Keratinocyte (primary cell): ENCODE measurements at regions not wholly inside any gene's neighbourhood (a gene's known extent, or its start where the extent isn't known, plus 50 kb on each side); places are given as distances from the start of the nearest gene placed in this dataset.

ENCODE experiments used
- DNase-seq: peaks from one replicate; pipeline ENCODE4 v3.0.0-alpha.2; 2011; ENCODE audit warnings: low read depth, missing footprints, low spot score
- FAIRE-seq: peaks from 2 replicates; lab custom pipeline; 2011; peaks lifted over from hg19 to GRCh38; lab: Jason Lieb, UNC
- H2AFZ ChIP-seq: 2 replicates; pipeline ENCODE4 v1.6.0; 2012; ENCODE audit warnings: low read length, control low read depth, inconsistent platforms; ENCODE audit not compliant: control insufficient read depth
- H3K27ac ChIP-seq: 2 replicates; pipeline ENCODE4 v1.5.1; 2011; ENCODE audit warnings: low read length; ENCODE audit not compliant: control insufficient read depth, insufficient read depth
- H3K27me3 ChIP-seq: 3 replicates; pipeline ENCODE4 v1.6.0; 2011; ENCODE audit warnings: low read length; ENCODE audit not compliant: control insufficient read depth, insufficient read depth; ENCODE audit errors: extremely low read depth
- H3K36me3 ChIP-seq, 2 experiments: 2 replicates in 1 of 2; 3 replicates in 1 of 2; pipeline ENCODE4 v1.5.1; 2011; ENCODE audit warnings: low read length in 2 of 2, mild to moderate bottlenecking in 1 of 2; ENCODE audit not compliant: control insufficient read depth in 2 of 2, insufficient read depth in 2 of 2; ENCODE audit errors: extremely low read depth in 1 of 2
- H3K4me1 ChIP-seq: 3 replicates; pipeline ENCODE4 v1.5.1; 2011; ENCODE audit warnings: low read length; ENCODE audit not compliant: control insufficient read depth, insufficient read depth; ENCODE audit errors: extremely low read depth
- H3K4me2 ChIP-seq: 3 replicates; pipeline ENCODE4 v1.6.0; 2011; ENCODE audit warnings: low read depth, low read length; ENCODE audit not compliant: control insufficient read depth, insufficient read depth; ENCODE audit errors: extremely low read depth
- H3K4me3 ChIP-seq, 3 experiments: fragments of 200-600 bp in 1 of 3; sonication (generic) in 1 of 3; 2 replicates in 2 of 3; 3 replicates in 1 of 3; pipeline ENCODE4 v1.5.1; 2011 to 2016; ENCODE audit warnings: low read length in 3 of 3, mild to moderate bottlenecking in 3 of 3, control low read depth in 2 of 3, inconsistent platforms in 1 of 3, low read depth in 1 of 3, mixed read lengths in 1 of 3, mixed run types in 1 of 3, moderate library complexity in 1 of 3; ENCODE audit not compliant: control insufficient read depth in 2 of 3, insufficient read depth in 2 of 3; ENCODE audit errors: extremely low read depth in 1 of 3
- H3K79me2 ChIP-seq: 2 replicates; pipeline ENCODE4 v1.6.0; 2012; ENCODE audit warnings: low read length; ENCODE audit not compliant: control insufficient read depth, insufficient read depth
- H3K9ac ChIP-seq: 3 replicates; pipeline ENCODE4 v1.6.0; 2011; ENCODE audit warnings: low read length; ENCODE audit not compliant: control insufficient read depth, insufficient read depth; ENCODE audit errors: extremely low read depth
- H3K9me1 ChIP-seq: 3 replicates; pipeline ENCODE4 v1.6.0; 2011; ENCODE audit warnings: low read length; ENCODE audit not compliant: control insufficient read depth, insufficient read depth; ENCODE audit errors: extremely low read depth
- H3K9me3 ChIP-seq: 2 replicates; pipeline ENCODE4 v1.5.1; 2012; ENCODE audit warnings: low read depth, low read length; ENCODE audit not compliant: control insufficient read depth
- H4K20me1 ChIP-seq: 3 replicates; pipeline ENCODE4 v1.6.0; 2011; ENCODE audit warnings: low read length; ENCODE audit not compliant: control insufficient read depth, insufficient read depth; ENCODE audit errors: extremely low read depth
- CTCF ChIP-seq, 3 experiments: IDR thresholded peaks in 1 of 3; conservative IDR thresholded peaks in 1 of 3; optimal IDR thresholded peaks in 1 of 3; 2 replicates in 2 of 3; 3 replicates in 1 of 3; pipeline versions ENCODE3 to v1.5.1; 2011; ENCODE audit warnings: low read length in 3 of 3, mild to moderate bottlenecking in 3 of 3, moderate library complexity in 2 of 3, control low read depth in 1 of 3, inconsistent platforms in 1 of 3; ENCODE audit not compliant: insufficient read depth in 2 of 3; ENCODE audit errors: extremely low read depth in 1 of 3
- EZH2 ChIP-seq: IDR thresholded peaks from one replicate; pipeline ENCODE4 v1.6.1; 2012; ENCODE audit warnings: inconsistent platforms, mild to moderate bottlenecking, low read length, moderate library complexity
- dilution Hi-C: fragments of 300-500 bp; cut with MboI; formaldehyde crosslinking; loops from one replicate; pipeline ENCODE4 v1.7.0; 2020; ENCODE audit warnings: low sequenced_read_pairs; ENCODE audit not compliant: extremely low pct_ligation_motif_present

- Histone ChIP-seq H4K20me1 (no peaks in the 10 kb centered on the region), H3K36me3 (no peaks in the 10 kb centered on the region), H2AFZ (no peak overlapping the region), H3K27ac (no peak overlapping the region), H3K4me2 (no peak overlapping the region), H3K27me3 (no peaks in the 10 kb centered on the region), H3K4me3 (no peak overlapping the region), H3K9ac (no peak overlapping the region), H3K9me1 (no peaks in the 10 kb centered on the region), H3K79me2 (no peaks in the 10 kb centered on the region), H3K9me3 (no peaks in the 10 kb centered on the region), H3K4me1 (no peaks in the 10 kb centered on the region)
- dilution Hi-C loops = no loop called here
- DNase-seq (no peak), FAIRE-seq (no peak)
- TF ChIP-seq EZH2 = no peak
- TF ChIP-seq CTCF (optimal IDR thresholded peaks at IDR 0.05 in 1 of 3, IDR thresholded peaks at IDR 0.05 in 1 of 3, conservative IDR thresholded peaks at IDR 0.05 in 1 of 3; ENCODE audit: extremely low read depth in 1 of 3, insufficient read depth in 2 of 3, low read length in 3 of 3) = no peak
Measured at GRCh38 chr3:16697443-16698147, 92.4 kb upstream of the DAZL start.

- DNase-seq (no peak), FAIRE-seq (no peak)
- no peaks in the 10 kb centered on the region for H3K4me1 ChIP-seq
- no peaks in the 10 kb centered on the region for H4K20me1 ChIP-seq
- TF ChIP-seq CTCF (optimal IDR thresholded peaks at IDR 0.05 in 1 of 3, IDR thresholded peaks at IDR 0.05 in 1 of 3, conservative IDR thresholded peaks at IDR 0.05 in 1 of 3; ENCODE audit: extremely low read depth in 1 of 3, insufficient read depth in 2 of 3, low read length in 3 of 3) (no peak), EZH2 (no peak)
- no peak overlapping the region for H3K4me3 ChIP-seq
- no peaks in the 10 kb centered on the region for H3K9me3 ChIP-seq
- H3K36me3 ChIP-seq = no peaks in the 10 kb centered on the region
- H3K79me2 ChIP-seq = no peaks in the 10 kb centered on the region
- dilution Hi-C loops = no loop called here
- no peak overlapping the region for H3K4me2 ChIP-seq
- no peaks in the 10 kb centered on the region for H3K9me1 ChIP-seq
- no peak overlapping the region for H3K27ac ChIP-seq
- H3K27me3 ChIP-seq = no peaks in the 10 kb centered on the region
- H3K9ac ChIP-seq = no peak overlapping the region
- H2AFZ ChIP-seq = no peak overlapping the region
Measured at GRCh38 chr3:16700651-16701050, 95.4 kb upstream of the DAZL start.
